ENCODE measurements at regions not wholly inside any gene's neighbourhood (a gene's known extent, or its start where the extent isn't known, plus 50 kb on each side); places are given as distances from the start of the nearest gene placed in this dataset.

GRCh38 chr16:54696970-54697369 is 233.7 kb upstream of the IRX5 start:
- TF ChIP-seq POLR2AphosphoS5 (IDR thresholded peaks at IDR 0.05; ENCODE audit: low read depth, low read length), result no peak
- no peak for TF ChIP-seq TAF1 (IDR thresholded peaks at IDR 0.05; ENCODE audit: borderline replicate concordance, insufficient read depth, low read length)
- no peak for TF ChIP-seq REST (IDR thresholded peaks at IDR 0.05; ENCODE audit: insufficient read depth in 1 of 2, low read depth in 2 of 2, low read length in 2 of 2)
